ENCODE measurements at regions not wholly inside any gene's neighbourhood (a gene's known extent, or its start where the extent isn't known, plus 50 kb on each side); places are given as distances from the start of the nearest gene placed in this dataset.
A peak's percentile ranks its signal among the peaks of the same experiment; 100 is the strongest.

DNA sequence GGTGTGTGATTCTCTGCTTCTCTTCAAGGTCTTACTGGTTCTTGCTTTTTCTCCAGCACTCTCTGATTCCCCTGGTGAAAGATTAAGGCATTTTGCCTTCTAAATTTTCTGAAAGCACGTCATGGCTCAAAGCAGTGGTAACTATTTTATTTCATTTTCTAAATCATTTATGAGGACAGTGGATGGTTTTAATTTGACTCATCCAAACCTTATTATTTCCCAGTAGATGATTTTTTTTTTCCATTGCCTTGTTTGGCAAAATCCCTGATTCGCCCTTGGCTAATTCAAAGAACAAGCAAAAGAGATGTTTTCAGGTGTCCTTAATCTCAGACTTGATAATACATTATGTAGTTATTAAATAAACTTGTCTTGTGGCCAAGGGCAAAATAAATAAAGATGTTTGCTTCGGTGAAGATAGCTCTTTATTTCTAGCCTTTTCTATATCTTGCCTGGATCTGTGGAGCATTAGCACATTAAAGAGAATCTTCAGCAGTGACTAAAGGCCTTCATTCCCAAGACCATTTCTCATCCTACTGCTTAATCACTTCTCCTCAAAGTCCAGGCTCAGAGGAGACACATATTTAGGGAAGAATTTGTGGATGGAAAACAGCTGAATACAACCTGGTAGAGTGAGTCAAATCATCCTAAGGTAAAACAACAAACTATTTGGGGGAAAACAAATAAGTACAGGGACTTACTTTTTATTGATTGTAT lies 359.8 kb downstream of the DUSP10 start:
- H3K4me1 ChIP-seq = no peaks in the 10 kb centered on the region
- DNase-seq = no peak
- H3K27me3 ChIP-seq = no peaks in the 10 kb centered on the region
- no peaks in the 10 kb centered on the region for H3K36me3 ChIP-seq
- intact Hi-C loops (cut with DNase I; ENCODE audit: low total_unique reads) = no loop called here
- no peak overlapping the region for H3K4me3 ChIP-seq
- no peak overlapping the region for H3K27ac ChIP-seq
- no peaks in the 10 kb centered on the region for H3K9me3 ChIP-seq
- TF ChIP-seq, protein P1, sequence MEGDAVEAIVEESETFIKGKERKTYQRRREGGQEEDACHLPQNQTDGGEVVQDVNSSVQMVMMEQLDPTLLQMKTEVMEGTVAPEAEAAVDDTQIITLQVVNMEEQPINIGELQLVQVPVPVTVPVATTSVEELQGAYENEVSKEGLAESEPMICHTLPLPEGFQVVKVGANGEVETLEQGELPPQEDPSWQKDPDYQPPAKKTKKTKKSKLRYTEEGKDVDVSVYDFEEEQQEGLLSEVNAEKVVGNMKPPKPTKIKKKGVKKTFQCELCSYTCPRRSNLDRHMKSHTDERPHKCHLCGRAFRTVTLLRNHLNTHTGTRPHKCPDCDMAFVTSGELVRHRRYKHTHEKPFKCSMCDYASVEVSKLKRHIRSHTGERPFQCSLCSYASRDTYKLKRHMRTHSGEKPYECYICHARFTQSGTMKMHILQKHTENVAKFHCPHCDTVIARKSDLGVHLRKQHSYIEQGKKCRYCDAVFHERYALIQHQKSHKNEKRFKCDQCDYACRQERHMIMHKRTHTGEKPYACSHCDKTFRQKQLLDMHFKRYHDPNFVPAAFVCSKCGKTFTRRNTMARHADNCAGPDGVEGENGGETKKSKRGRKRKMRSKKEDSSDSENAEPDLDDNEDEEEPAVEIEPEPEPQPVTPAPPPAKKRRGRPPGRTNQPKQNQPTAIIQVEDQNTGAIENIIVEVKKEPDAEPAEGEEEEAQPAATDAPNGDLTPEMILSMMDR (IDR thresholded peaks at IDR 0.05) = no peak

GRCh38 chr1:221392453-221392852 lies 349.4 kb downstream of the DUSP10 start:
- peak; percentile 70 to 78 for DNase-seq
- Histone ChIP-seq H3K36me3 (no peaks in the 10 kb centered on the region), H3K27me3 (no peaks in the 10 kb centered on the region), H3K9me3 (no peaks in the 10 kb centered on the region), H3K4me3 (no peak overlapping the region), H3K27ac (peak overlapping the region; percentile 16 to 22), H3K4me1 (peaks cover 0 to 32% (median 11%) of the 10 kb centered on the region in 4 donors)
- intact Hi-C loops (cut with DNase I; ENCODE audit: low total_unique reads) = no loop called here
- TF ChIP-seq, protein P1 (IDR thresholded peaks at IDR 0.05) = no peak

DNA sequence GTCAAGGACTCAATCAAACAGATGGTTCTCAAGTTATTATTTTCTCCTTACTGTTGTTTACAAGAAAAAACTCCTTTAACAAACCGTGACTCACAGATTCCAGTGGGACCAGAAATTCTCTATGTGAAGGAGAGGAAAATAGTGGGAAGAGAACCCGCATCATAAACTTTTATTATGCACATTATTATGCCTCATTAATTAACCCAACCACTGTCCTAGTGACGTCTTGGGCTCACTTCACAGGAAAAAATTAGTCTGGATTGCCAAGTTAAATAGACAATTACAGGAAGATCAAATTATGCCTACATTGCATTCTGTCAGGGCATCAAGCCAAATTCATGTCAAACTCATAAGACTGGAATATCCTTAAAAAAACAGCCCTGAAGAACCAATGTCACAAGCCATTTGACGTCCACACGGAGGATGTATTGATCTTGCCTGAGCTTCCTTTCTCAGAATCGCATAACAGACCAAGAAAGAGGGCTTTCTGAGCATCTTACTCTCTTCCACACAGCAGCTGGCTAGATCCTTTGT lies 347.8 kb downstream of the DUSP10 start:
- TF ChIP-seq, protein P1 (IDR thresholded peaks at IDR 0.05) = no peak
- intact Hi-C loops (cut with DNase I; ENCODE audit: low total_unique reads) = no loop called here
- Histone ChIP-seq H3K4me1 (peaks cover 0 to 32% (median 11%) of the 10 kb centered on the region in 4 donors), H3K36me3 (no peaks in the 10 kb centered on the region), H3K9me3 (no peaks in the 10 kb centered on the region), H3K4me3 (no peak overlapping the region), H3K27me3 (no peaks in the 10 kb centered on the region), H3K27ac (no peak overlapping the region)
- DNase-seq = no peak

GRCh38 chr1:221396526-221396925 lies 345.4 kb downstream of the DUSP10 start:
- Histone ChIP-seq H3K4me3 (no peak overlapping the region), H3K27ac (no peak overlapping the region), H3K36me3 (no peaks in the 10 kb centered on the region), H3K9me3 (no peaks in the 10 kb centered on the region), H3K27me3 (no peaks in the 10 kb centered on the region), H3K4me1 (peaks cover 0 to 31% (median 11%) of the 10 kb centered on the region in 4 donors)
- intact Hi-C loops (cut with DNase I; ENCODE audit: low total_unique reads) = no loop called here
- DNase-seq = no peak
- TF ChIP-seq, protein P1 (IDR thresholded peaks at IDR 0.05) = no peak

GRCh38 chr1:221397141-221397540 lies 344.7 kb downstream of the DUSP10 start:
- Histone ChIP-seq H3K27ac (no peak overlapping the region), H3K4me1 (peaks cover 0 to 25% (median 8%) of the 10 kb centered on the region in 4 donors), H3K27me3 (no peaks in the 10 kb centered on the region), H3K4me3 (no peak overlapping the region), H3K9me3 (no peaks in the 10 kb centered on the region), H3K36me3 (no peaks in the 10 kb centered on the region)
- intact Hi-C loops (cut with DNase I; ENCODE audit: low total_unique reads) = no loop called here
- DNase-seq = no peak
- TF ChIP-seq, protein P1 (IDR thresholded peaks at IDR 0.05) = no peak
